GM18907 (cell line): ENCODE measurements at regions not wholly inside any gene's neighbourhood (a gene's known extent, or its start where the extent isn't known, plus 50 kb on each side); places are given as distances from the start of the nearest gene placed in this dataset.

ENCODE experiments used
- ATAC-seq: cut with Tn5 transposase; IDR thresholded peaks from one replicate; pipeline ENCODE4 v1.9.1; 2021; ENCODE audit warnings: mild to moderate bottlenecking, moderate library complexity; ENCODE audit not compliant: unreplicated experiment

GRCh38 chr13:106619688-106620555 is 52.0 kb upstream of the ARGLU1 start:
- ATAC-seq, result peak; percentile 98
